GM18951 (cell line): ENCODE measurements at regions not wholly inside any gene's neighbourhood (a gene's known extent, or its start where the extent isn't known, plus 50 kb on each side); places are given as distances from the start of the nearest gene placed in this dataset.

ENCODE experiments used
- POLR2A ChIP-seq: IDR thresholded peaks from 4 replicates; pipeline ENCODE4 v1.6.1; 2011; ENCODE audit warnings: mild to moderate bottlenecking; ENCODE audit not compliant: insufficient read length, insufficient read depth; ENCODE audit errors: extremely low read depth
- in situ Hi-C: fragments of 300-500 bp; cut with MboI; formaldehyde crosslinking; loops from one replicate; pipeline ENCODE4 v1.12.0; 2022; ENCODE audit warnings: low sequenced_read_pairs, mixed read lengths, inconsistent platforms; ENCODE audit not compliant: unreplicated experiment

DNA sequence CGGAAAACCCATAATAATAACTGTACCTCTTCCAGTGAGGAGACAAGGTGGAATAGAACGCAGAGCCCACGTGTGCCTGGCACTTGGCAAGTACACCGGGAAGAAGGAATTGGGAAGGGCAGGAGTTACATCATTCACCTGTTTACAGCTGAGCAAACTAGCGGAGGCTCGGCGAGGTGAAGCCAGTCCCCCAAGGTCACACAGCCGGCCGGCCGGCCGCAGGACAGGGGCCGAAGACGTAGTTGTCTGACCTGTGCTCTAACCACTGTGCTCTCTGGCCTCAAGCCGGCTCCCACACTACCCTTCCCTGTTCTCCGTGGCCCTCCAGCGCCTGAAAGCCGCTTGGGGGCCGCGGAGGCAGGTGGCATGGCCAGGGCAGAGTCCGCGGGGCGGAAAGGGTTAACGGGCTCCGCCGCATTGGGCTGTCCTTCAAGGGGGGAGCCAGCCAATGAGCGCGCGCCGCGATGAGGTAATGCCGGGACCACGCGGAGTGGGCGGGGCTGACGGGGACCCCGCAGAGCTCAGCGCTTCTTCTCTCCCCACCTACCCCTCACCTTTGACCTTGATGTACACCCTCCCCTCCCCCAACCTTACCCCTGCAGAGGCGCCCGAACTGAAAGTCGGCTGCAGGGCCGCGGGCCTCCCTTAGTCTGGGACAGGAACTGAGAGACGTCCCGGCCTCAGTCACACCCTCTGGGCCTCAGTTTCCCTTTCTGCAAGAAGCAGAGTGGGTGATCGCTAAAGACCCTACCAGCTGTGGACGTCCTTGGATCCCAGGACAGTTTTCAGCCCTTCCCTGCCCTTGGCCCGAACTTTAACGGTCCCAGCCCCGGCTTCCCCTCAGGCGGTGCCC lies 125.1 kb downstream of the C9orf50 start:
- TF ChIP-seq POLR2A: no peak
- in situ Hi-C loops: no loop called here

DNA sequence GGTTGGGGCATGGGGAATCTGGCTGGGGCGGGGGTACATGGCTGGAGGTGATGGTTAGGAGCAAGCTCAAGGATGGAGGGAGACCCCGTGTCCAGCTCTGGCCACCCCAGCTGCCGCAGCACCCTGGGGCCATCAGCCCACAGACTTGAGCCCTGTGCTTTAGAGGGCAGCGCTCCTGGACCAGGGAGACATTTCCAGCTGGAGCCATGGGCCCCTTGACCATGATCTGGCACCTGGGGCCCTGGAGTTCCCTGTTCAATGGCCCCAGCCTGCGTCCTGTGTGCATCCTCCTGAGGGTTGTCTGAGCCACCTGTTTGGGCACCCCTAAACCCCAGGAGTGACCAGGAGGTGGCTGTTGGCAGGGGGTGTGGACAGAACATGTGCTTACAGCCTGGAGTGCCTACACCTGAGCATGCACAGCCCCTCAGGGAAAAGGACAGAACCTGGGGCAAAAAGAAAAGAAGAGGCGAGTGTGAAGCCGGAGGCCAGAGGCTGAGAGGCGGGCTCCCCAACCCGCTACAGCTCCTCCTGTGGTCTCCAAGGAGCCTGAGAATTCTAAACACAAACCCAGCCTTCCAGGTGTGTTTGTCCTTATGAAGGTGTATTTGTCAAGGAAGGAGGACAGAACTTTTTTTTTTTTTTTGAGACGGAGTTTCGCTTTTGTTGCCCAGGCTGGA lies 126.7 kb downstream of the C9orf50 start:
- TF ChIP-seq POLR2A: no peak
- in situ Hi-C loops: no loop called here

DNA sequence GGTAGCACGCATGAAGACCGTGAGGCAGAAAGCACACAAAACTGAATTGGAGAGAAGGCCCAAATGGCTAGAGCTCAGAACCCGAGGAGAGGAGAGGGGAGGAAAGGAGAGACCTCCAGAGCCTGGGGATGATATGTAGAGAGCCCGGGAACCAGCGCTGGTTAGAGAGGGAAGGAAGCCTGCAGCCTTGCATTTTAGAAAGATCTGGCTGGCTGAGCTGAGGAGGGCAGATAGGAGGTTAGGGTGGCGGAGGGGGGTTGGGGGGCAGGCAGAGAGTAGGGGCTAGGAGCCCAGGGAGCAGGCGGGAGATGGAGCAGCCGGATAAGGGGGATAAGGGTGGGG lies 127.2 kb downstream of the C9orf50 start:
- no peak for TF ChIP-seq POLR2A
- in situ Hi-C loops: no loop called here

DNA sequence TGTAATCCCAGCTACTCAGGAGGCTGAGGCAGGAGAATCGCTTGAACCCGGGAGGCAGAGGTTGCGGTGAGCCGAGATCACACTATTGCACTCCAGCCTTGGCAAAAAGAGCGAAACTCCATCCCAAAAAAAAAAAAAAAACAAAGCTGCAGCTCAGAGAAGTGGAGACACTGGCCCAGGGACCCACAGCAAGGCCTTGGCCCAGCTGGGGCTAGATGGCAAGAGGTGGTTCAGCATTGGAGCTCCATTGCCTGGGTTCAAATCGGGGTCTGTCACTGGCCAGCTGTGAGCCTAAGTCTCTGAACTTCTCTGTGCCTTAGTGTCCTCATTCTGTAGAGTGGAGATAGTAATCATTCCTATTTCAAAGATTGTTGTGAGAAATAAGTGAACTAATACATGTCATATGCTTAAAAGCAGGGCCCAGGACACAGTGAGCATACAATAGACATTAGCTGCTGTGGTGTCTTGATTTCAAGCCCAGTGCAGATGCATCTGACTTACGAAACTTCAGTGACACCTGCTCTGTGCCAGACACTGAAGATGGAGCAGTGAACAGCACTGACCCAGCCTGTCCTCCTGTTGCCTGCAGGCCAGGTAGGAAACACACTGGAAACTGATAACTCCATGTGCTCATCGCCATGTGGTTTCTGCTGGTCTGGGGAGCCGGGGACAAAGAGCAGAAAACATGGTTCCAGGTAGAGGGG lies 127.7 kb downstream of the C9orf50 start:
- in situ Hi-C loops: no loop called here
- no peak for TF ChIP-seq POLR2A

DNA sequence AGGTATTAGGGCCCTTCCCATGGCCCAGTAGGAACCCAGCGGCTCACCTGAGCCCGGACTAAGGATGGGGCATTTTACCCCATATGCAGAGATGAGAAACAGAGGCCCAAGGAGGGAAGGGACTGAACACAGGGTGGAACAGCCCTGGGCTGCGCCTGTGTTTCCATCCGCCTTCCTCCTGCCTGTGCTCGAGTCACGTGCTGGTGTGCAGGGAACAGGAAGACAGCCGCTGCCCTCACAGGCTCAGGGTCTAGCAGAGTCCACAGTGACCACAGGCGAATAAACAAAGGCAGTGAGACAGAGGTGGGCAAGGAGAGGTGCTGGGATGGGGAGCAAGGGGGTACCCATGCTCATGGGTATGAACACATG lies 129.4 kb downstream of the C9orf50 start:
- no peak for TF ChIP-seq POLR2A
- in situ Hi-C loops: no loop called here

DNA sequence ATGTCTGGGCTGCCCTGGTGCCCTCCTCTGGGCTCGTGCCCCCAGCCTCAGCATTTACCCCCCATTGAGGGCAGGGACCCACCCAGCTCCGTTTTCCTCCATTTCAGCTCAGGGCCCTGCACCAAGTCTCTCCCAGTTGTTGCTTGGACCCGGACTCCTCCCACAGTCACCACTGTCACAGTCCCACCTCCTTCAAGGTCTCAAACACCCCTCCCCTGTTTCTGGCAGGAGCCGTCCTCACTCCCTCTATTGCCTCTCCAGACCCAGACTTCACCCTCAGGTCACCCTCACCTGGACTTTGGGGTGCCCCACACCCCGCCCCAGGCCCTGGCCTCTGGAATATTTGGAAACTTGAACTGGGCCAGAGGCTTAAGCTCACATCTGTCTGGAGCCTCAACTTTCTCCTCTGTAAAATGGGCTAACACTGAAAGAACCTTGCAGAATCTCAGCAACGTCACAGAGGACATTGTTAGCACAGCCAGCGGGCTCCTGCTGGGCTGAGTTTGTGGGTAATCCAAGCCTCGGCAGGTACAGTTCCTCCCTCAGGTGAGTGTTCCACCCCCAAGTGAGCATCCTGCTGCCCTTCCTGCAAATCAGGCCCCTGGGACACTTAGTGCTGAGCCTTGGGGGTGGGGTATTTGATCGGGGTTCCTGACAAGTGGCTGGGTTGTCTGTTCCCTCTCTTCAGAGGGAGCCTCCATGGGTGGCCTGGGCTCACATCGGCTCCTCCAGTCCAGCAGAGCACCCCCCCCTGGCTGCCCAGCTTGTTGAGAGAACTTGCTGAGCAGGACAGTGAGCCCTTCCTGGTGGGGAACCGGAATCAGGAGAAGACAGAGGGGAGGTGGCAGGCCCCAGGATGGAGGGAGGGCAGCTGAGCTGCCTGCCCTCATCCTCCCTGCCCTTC lies 130.1 kb downstream of the C9orf50 start:
- TF ChIP-seq POLR2A: no peak
- in situ Hi-C loops: no loop called here

DNA sequence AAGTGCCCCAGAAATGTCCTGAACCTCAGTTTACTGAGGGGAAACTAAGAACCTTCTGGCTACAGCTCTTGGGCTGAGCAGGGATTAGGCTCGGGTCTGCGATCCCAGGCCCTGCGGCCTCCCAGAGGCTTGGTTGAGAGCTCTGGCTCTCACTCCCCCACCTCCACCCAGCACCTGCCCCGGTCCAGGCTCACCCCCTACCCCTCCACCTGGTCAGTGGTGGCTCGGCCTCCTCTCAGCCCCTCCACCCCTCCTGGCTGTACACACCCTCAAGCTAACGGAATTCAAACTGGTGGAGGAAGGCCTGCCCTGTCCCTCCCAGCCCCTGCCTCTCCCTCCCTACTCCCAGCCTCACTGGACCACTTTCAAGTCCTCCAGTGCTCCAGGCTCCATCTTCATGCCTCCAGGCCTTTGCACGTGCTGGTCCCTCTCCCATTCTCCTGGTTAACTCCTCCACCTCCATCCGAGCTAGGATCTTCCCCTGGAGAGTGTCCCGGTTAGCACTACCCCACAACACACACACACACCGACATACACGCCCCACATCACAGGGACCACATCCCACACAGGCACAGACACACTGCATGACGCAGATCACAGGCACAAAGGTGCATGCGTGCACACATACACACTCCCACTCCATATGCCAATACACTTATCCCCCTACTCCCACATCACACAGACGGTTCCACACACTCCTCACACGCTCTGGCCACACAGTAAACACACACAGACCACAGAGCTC lies 130.9 kb downstream of the C9orf50 start:
- in situ Hi-C loops: no loop called here
- no peak for TF ChIP-seq POLR2A

DNA sequence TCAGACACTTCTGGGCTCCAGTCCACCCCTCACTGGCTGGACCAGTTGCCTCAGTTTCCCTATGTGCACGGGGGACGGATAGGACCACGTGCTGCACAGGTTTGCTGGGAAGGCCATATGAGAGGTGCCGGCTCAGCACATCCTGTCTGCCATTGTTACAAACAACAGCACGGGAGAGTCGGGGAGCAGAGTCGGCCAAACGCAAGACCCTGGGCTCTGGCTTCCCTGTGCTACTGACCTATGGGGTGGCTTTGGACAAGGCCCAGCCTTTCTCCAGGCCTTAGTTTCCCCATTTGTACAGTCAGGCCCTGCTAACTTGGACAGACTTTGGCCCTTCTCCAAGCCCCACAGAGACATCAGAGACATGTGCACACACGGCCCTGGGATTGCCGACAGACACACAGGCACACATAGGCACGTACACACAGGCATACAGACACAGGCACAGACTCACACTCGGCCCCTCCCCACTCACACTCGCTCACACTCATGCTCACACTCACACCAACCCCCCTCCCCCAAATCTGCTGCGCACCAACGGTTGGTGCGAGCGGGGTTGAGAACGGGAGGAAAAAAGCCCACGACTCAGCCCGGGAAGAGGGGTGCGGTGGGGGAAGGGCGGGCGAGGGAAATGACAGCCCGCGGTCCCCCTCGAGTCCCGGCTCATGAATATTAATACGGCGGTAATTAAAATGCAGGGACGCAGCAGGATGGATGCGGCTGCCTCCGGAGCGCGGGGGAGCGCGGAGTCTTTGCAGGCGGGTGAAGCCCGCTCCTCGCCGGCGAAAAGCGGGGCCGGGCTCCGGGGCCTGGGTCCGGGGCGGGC lies 133.0 kb downstream of the C9orf50 start:
- TF ChIP-seq POLR2A: no peak
- in situ Hi-C loops: no loop called here

DNA sequence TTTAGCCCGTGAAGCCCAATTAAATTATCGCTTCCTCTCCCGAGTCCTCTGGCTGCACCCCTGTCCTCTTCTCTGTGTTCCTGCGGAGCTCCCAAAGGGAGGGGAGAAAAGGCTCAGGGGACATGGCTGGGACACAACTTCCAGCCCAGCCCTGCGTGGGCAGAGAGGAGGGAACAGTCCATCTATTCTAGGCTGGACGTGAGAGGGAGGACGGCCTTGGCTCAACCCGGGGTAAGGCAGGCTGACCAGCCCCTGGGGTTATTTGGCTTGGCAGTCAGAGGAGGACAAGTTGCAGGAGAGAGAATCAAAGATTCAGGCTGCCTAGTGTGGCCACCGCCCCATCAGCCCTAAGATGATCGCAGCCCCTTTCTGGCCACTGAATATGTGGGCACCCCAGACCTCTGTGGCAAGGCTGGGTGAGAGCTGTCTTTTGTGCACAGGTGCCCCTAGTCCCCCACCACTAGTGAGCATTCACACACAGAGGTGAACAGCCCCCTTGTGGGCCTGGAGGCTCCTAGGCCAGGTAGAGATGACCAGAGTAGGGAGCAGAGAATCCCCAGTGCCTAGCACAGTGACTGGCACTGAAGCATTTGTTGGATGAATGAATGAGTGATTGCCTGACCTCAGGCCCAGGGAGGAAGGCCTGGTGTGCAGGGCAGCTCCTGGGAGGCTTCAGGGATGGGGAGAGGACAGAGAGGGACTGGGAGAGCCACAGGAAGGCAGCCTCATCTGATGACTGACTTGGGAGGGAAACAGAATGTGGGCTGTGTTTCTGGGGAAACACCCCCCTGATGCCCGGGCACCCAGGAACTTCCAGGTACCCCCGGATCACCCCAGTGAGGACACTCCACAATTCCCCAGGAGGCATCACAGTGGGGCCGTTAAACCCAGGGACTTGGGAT lies 133.9 kb downstream of the C9orf50 start:
- in situ Hi-C loops: no loop called here
- no peak for TF ChIP-seq POLR2A

DNA sequence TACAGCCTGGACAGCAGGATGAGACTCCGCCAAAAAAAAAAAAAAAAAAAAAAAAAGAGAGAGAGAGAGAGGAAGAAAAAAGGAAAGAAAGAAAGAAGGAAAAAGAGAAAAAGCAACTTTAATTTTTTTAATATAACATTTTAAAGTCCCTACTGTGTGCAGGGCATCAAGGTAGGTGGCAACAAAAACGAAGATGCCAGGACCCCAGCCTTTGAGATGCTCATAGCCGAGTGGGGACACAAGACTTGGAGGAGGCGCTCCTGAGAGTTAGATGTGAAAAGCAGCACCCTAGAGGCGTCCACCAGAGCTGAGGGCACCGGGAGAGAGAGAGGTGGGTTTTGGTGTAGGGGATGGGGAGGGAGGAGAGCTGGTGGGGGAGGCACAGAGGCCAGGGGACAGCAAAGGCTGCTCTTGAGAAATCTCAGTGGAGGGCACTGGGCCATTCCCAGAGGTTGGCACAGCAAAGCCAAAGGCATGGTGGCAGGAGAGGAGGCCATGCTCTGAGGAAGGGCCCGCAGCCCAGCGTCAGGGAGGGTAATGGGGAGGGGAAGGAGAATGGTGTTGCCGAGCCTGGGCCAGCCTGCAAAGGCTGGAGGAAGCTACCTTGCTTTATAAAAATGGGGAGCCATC lies 135.6 kb downstream of the C9orf50 start:
- TF ChIP-seq POLR2A: no peak
- in situ Hi-C loops: no loop called here
